IgD-negative memory B cell (primary cell): ENCODE measurements at regions not wholly inside any gene's neighbourhood (a gene's known extent, or its start where the extent isn't known, plus 50 kb on each side); places are given as distances from the start of the nearest gene placed in this dataset.
"Not testable (repeated sequence)": the region's sequence is repeated elsewhere in the genome, so short reads cannot be mapped to it uniquely, and the experiment has no call there.

Experiments
- H3K27ac Mint-ChIP-seq, 3 donors: one replicate each; pipeline ENCODE4 v1.8.0; 2020 to 2022; ENCODE audit warnings: mild to moderate bottlenecking in 3 of 3, mixed read lengths in 3 of 3, moderate library complexity in 1 of 3
- H3K27me3 Mint-ChIP-seq: one replicate; pipeline ENCODE4 v1.8.0; 2021; ENCODE audit warnings: mixed read lengths
- H3K36me3 Mint-ChIP-seq: one replicate; pipeline ENCODE4 v1.8.0; 2020; ENCODE audit warnings: mild to moderate bottlenecking, mixed read lengths
- H3K4me1 Mint-ChIP-seq, 3 donors: one replicate each; pipeline ENCODE4 v1.8.0; 2020 to 2022; ENCODE audit warnings: mixed read lengths in 3 of 3, mild to moderate bottlenecking in 1 of 3
- H3K4me3 Mint-ChIP-seq, 4 donors: one replicate each; pipeline ENCODE4 v1.8.0; 2020 to 2022; ENCODE audit warnings: mild to moderate bottlenecking in 4 of 4, mixed read lengths in 4 of 4, moderate library complexity in 3 of 4
- H3K9me3 Mint-ChIP-seq, 3 donors: one replicate each; pipeline ENCODE4 v1.8.0; 2020 to 2021; ENCODE audit warnings: mixed read lengths in 3 of 3, mild to moderate bottlenecking in 1 of 3

DNA sequence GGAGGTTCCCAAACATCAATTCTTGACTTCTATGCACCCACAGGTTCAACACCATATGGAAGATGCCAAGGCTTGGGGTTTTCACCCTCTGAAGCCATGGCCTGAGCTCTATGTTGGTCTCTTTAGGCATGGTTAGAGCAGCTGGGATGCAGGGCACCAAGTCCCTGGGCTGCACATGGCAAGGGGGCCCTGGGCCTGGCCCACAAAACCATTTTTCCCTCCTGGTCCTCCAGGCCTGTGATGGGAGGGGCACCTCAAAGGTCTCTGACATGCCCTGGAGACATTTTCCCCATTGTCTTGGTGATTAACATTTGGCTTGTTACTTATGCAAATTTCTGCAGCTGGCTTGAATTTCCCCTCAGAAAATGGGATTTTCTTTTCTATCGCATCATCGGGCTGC, 480.5 kb upstream of the IRAK1BP1 start:
- H3K27ac Mint-ChIP-seq, H3K4me1 Mint-ChIP-seq, H3K4me3 Mint-ChIP-seq, H3K27me3 Mint-ChIP-seq, H3K36me3 Mint-ChIP-seq: not testable (repeated sequence)
- H3K9me3 Mint-ChIP-seq = peaks cover 8 to 28% (median 11%) of the 10 kb centered on the region in 3 donors

DNA sequence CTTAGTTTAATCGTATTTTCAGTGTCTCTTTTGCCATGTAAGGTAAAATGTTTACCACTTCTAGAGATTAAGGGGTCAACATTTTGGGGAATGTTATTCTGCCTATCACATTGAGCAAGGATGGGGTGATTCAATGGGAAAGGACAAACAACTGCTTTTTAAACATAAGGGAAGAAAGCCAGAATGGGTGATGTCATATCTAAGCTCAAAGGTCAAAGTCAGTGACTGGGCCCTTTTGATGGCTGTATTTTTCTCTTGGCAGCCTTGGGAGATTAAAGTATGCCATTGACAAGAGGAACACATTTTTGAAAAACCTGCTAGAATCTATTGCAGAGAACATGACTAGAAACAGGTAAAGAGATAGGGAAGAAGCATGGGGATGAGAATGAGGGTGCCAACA, 477.3 kb upstream of the IRAK1BP1 start:
- Mint-ChIP-seq H3K27ac (no peak overlapping the region), H3K27me3 (no peaks in the 10 kb centered on the region), H3K9me3 (peaks cover 8 to 24% (median 9%) of the 10 kb centered on the region in 3 donors), H3K4me3 (no peak overlapping the region), H3K36me3 (no peaks in the 10 kb centered on the region), H3K4me1 (no peaks in the 10 kb centered on the region)

DNA sequence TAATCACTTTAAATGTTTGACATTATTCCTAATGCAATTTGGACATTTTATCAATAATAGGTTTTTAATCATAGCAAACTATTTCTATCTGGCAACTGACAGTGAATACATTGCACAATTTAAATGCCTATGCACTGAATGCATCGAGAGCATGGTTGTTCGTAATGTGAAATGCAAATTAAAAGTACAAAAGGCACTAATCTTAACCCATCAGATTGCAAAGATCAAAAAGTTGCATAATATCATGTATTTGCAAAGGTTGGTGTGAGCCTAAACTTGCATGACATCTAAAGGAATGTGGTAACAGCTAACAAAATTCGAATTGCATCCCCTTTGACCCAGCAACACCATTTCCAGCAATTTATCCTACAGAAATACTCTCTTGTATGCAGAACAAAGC, 469.9 kb upstream of the IRAK1BP1 start:
- Mint-ChIP-seq H3K36me3 (no peaks in the 10 kb centered on the region), H3K27me3 (no peaks in the 10 kb centered on the region), H3K9me3 (peaks cover 2 to 6% (median 3%) of the 10 kb centered on the region in 3 donors), H3K27ac (no peak overlapping the region), H3K4me1 (no peaks in the 10 kb centered on the region), H3K4me3 (no peak overlapping the region)

DNA sequence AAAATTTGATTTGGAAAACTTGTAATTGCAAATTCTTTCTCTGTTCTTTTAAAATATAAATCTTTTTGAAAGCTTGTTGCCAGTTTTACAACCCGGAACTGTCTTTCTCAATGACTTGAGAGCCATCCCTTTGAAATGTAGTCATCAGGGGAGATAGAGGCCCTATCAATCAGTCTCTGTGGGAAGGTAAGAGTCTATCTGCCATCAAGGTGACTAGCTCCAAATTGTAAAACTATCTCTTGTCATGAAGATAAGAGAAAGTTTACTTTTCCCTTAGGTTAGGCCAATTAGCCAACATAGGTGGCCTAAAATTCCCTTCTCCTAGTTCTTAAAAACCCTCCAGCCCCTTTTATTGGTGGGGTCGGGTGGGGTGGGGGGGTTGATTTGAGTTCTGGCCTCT, 469.1 kb upstream of the IRAK1BP1 start:
- peaks cover 2 to 6% (median 3%) of the 10 kb centered on the region in 3 donors for H3K9me3 Mint-ChIP-seq
- no peaks in the 10 kb centered on the region for H3K27me3 Mint-ChIP-seq
- H3K27ac Mint-ChIP-seq = no peak overlapping the region
- H3K4me1 Mint-ChIP-seq = no peaks in the 10 kb centered on the region
- H3K4me3 Mint-ChIP-seq = no peak overlapping the region
- no peaks in the 10 kb centered on the region for H3K36me3 Mint-ChIP-seq

DNA sequence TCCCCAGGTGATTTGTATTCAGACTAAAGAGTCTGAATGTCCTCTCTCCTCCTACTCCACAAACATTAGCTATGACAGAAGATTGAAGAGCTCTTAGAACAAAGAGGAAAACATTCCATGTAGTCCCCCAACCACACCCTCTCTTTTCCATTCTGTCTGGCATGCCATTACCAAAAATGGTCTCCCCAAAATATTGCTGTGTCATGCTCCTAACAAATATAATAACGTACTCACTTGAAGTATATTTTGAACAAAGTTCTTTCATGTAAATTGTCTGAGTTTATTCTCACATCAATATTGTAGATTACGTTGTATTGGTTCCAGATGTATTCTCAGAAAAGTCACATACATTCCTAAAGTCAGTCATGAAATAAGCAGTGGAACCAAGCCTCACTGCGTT, 467.3 kb upstream of the IRAK1BP1 start:
- Mint-ChIP-seq H3K4me3 (no peak overlapping the region), H3K27ac (no peak overlapping the region), H3K4me1 (no peaks in the 10 kb centered on the region), H3K27me3 (no peaks in the 10 kb centered on the region), H3K9me3 (peaks cover 2 to 11% (median 5%) of the 10 kb centered on the region in 3 donors), H3K36me3 (no peaks in the 10 kb centered on the region)

DNA sequence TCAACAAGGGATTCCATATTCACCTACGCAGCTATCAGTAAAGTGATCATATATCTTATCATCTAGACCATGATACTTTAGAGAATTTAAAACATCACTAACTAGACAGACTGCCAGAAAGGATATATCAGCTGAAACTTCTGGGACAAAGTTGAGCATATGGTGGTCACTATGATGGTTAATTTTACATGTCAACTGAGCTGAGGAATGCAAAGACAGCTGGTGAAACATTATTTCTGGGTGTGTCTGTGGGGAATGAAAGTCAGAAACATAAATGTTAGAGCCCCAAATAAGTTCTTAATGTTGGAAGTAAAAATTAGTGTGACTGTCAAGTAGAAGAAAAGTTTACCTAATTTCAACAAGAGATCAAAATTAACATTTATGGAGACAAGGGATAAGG, 440.0 kb upstream of the IRAK1BP1 start:
- peaks cover 4 to 14% (median 6%) of the 10 kb centered on the region in 3 donors for H3K9me3 Mint-ChIP-seq
- no peak overlapping the region for H3K27ac Mint-ChIP-seq
- H3K4me1 Mint-ChIP-seq = peaks cover 0 to 1% (median 0%) of the 10 kb centered on the region in 3 donors

DNA sequence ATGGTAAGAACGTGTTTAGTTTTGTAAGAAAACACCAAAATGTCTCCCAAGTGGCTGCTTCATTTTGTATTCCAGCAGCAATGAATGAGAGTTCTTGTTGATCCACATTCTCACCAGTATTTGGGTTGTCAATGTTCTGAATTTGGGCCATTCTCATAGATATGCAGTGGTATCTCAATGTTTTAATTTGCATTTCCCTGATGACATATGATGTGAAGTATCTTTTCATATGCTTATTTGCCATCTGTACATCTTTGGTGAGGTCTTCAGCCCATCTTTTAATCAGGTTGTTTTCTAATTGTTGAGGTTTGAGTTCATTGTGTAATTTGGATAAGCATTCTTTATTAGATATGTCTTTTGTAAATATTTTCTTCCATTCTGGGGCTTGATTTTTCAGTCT, 436.8 kb upstream of the IRAK1BP1 start:
- peaks cover 0 to 5% (median 2%) of the 10 kb centered on the region in 3 donors for H3K9me3 Mint-ChIP-seq
- no peaks in the 10 kb centered on the region for H3K36me3 Mint-ChIP-seq

More for the DNA sequence above, 440.0 kb upstream of the IRAK1BP1 start:
- no peak overlapping the region for H3K4me3 Mint-ChIP-seq
- no peaks in the 10 kb centered on the region for H3K36me3 Mint-ChIP-seq
- no peaks in the 10 kb centered on the region for H3K27me3 Mint-ChIP-seq

DNA sequence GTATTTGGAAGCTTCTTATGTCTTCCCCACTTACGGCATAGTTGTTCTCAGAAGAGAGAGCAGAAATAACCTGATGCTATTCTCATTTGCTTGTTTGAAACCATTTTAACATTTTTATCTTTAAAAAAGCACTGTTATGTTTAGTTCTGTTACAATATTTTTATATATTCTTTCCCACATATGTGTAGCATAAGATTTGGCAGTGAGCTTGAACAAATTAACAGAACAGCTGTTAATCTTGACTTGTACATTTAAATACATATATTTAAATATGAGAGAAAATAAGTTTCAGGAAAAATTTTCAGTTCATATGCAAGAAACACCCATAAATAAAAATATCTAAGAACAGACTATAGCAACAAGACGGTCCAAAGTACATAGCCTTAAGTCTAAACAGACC, 431.7 kb upstream of the IRAK1BP1 start:
- Mint-ChIP-seq H3K4me1 (peaks cover 0 to 1% (median 0%) of the 10 kb centered on the region in 3 donors), H3K9me3 (peaks cover 0 to 4% (median 0%) of the 10 kb centered on the region in 3 donors), H3K36me3 (no peaks in the 10 kb centered on the region), H3K27me3 (no peaks in the 10 kb centered on the region), H3K4me3 (no peak overlapping the region), H3K27ac (no peak overlapping the region)

More for the DNA sequence above, 436.8 kb upstream of the IRAK1BP1 start:
- Mint-ChIP-seq H3K27me3 (no peaks in the 10 kb centered on the region), H3K4me3 (no peak overlapping the region), H3K4me1 (peaks cover 0 to 1% (median 0%) of the 10 kb centered on the region in 3 donors), H3K27ac (no peak overlapping the region)

DNA sequence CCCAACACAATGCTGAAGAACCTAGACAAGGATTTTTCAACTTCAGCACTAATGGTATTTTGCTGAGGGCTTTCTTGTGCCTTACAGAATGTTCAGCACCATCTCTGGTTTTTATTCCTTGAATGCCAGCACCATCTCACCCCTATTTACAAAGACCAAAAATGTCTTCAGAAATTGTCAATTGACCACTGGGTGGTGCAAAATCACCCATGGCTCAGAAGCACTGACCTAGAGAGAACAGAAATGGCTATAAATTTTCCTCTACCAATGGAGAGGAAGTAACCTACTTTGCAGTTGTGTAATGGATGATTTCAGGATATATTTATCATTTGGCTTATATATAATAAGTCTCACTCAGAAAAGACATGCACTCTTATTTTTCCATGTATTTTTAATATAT, 431.0 kb upstream of the IRAK1BP1 start:
- peaks cover 0 to 4% (median 0%) of the 10 kb centered on the region in 3 donors for H3K9me3 Mint-ChIP-seq
- no peak overlapping the region for H3K27ac Mint-ChIP-seq
- no peaks in the 10 kb centered on the region for H3K27me3 Mint-ChIP-seq
- H3K36me3 Mint-ChIP-seq = no peaks in the 10 kb centered on the region
- peaks cover 0 to 1% (median 0%) of the 10 kb centered on the region in 3 donors for H3K4me1 Mint-ChIP-seq
- H3K4me3 Mint-ChIP-seq = no peak overlapping the region

DNA sequence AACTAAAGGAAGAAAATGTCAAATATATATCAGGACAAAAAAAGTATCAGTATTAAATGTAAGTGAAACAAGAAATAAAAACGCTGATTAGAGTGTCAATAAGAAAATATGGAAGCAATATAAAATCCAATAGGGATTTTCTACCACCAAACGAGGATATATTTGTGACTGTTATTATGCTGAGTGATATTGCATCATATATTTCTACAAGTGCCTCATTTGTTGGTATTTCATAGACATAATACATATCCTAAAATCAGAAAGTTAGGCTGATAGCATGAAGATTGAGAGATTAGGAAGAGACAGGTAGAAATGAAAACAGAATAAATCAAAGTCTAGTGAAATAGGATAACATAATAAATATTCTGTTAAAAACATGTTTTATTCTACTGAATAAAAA, 429.2 kb upstream of the IRAK1BP1 start:
- H3K27ac Mint-ChIP-seq = no peak overlapping the region
- H3K4me3 Mint-ChIP-seq = no peak overlapping the region
- no peaks in the 10 kb centered on the region for H3K27me3 Mint-ChIP-seq
- peaks cover 0 to 6% (median 2%) of the 10 kb centered on the region in 3 donors for H3K9me3 Mint-ChIP-seq
- no peaks in the 10 kb centered on the region for H3K4me1 Mint-ChIP-seq
- H3K36me3 Mint-ChIP-seq = no peaks in the 10 kb centered on the region

DNA sequence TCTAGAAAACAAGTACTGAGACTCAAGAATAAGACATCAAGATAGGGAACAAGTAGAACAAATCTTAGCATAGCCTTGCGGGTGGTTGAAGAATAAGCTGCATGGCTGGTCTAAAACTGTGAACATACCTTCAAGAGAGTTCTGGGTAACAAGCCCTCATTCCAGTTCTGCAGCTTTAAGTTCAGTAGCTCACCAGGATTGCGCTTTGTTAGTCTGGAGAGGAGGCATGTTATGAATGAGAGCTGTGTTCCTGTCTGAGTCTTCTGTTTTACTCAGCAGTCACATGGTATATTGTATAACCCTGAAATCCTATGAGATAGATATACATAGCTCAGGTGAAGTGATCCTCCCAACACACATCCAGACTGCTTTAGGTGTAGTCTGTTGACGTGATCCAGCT, 406.6 kb upstream of the IRAK1BP1 start:
- Mint-ChIP-seq H3K36me3 (no peaks in the 10 kb centered on the region), H3K27ac (no peak overlapping the region), H3K4me3 (no peak overlapping the region), H3K4me1 (no peaks in the 10 kb centered on the region), H3K9me3 (peaks cover 3 to 12% (median 8%) of the 10 kb centered on the region in 3 donors), H3K27me3 (no peaks in the 10 kb centered on the region)

DNA sequence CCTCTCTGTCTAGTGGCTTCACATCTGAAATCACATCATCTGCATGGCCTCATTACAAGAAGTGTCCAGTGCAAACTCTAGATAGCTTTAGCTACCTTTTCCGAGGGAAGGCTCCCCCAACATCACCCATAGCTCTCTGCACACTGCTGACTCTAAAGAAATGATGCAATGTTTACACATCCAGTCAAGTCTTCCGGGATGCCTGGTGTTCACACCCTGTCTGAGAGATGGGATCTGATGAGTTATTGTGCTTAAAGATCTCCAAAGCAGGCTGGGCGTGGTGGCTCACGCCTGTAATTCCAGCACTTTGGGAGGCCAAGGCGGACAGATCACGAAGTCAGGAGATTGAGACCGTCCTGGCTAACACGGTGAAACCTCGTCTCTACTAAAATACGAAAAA, 404.6 kb upstream of the IRAK1BP1 start:
- no peaks in the 10 kb centered on the region for H3K36me3 Mint-ChIP-seq
- peaks cover 0 to 8% (median 6%) of the 10 kb centered on the region in 3 donors for H3K9me3 Mint-ChIP-seq
- no peaks in the 10 kb centered on the region for H3K27me3 Mint-ChIP-seq
- no peak overlapping the region for H3K4me3 Mint-ChIP-seq
- no peaks in the 10 kb centered on the region for H3K4me1 Mint-ChIP-seq
- H3K27ac Mint-ChIP-seq = no peak overlapping the region

DNA sequence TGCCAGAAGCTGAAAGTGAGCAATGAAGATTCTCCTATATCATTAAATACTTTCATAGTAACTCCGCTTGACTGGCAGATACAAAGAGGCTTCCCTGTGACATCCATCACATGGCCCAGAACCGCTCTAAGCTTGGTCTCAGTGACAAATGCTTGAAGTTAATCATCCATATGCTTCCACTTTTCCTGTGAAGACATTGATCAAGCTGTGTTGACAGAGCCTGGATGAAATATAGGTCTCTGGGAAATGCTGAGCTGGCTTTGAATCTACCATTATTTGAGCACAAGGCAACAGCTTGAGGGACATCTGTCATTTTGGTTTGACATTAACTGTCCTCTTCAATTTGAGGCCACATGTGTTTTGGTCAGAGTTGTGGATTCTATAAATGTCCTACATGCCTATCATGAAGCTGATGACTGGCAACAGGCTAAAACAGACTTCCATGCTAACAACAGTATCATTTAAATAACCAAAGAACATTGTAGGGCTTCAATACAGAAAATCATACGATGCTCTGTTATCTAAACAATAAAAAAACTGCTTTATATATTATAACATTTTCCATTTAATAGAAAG, 402.2 kb upstream of the IRAK1BP1 start:
- Mint-ChIP-seq H3K36me3 (no peaks in the 10 kb centered on the region), H3K27ac (no peak overlapping the region), H3K4me1 (no peaks in the 10 kb centered on the region), H3K27me3 (no peaks in the 10 kb centered on the region), H3K4me3 (no peak overlapping the region), H3K9me3 (peaks cover 0 to 3% (median 0%) of the 10 kb centered on the region in 3 donors)

DNA sequence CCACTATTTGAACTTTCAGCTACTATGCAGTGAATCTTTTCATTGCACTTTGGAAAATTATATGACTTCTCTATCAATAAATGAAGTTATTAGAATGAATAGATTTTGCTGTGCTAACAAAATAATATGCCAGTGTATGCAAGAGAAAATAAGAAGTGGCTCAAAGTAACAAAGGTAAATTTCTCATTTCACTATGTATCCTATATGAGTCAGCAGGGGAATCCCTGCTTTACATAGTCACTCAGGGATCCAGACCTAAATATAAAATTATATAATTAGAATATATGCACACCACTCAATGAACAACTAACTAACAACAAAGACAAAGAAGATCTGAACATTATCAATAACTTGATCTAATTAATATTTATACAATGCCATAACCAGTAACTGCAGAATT, 390.8 kb upstream of the IRAK1BP1 start:
- Mint-ChIP-seq H3K27me3 (no peaks in the 10 kb centered on the region), H3K4me1 (no peaks in the 10 kb centered on the region), H3K9me3 (peaks cover 0 to 3% (median 3%) of the 10 kb centered on the region in 3 donors), H3K36me3 (no peaks in the 10 kb centered on the region), H3K4me3 (no peak overlapping the region), H3K27ac (no peak overlapping the region)

DNA sequence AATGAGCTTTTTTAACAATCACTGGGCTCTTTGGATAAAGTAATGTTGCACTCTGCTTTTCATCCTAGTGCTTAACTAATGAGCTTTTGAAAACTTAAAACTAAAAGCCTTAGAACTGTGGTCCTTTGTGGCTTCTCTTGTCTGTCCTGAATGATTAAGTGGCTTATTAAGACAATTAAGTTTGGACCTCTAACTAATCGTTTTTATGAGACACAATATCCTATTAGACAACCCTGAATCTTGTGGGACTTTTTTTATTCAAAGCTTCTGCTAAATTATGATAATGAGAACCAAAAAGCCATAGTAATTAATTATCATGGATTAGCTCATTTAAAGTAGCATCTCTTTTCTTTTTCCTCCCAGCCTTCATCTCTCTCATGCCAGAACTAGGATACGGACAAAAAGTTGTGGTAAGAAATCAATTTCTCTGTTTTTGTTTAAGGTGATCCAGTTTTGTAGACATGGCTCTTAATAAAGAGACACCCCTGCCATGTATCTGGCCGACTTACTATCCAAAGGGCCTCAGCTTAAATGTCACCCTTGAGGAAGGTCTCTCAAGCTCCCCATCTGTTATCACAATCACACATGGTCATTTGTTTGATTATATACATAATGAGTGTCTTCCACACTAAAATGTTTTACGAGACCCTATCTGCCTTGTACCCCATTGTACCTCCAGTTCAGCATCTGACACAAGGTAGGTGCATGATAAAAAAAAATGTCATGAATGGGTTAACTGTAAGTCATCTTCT, 384.4 kb upstream of the IRAK1BP1 start:
- Mint-ChIP-seq H3K36me3 (no peaks in the 10 kb centered on the region), H3K4me3 (no peak overlapping the region), H3K4me1 (no peaks in the 10 kb centered on the region), H3K27ac (no peak overlapping the region), H3K9me3 (peaks cover 0 to 2% (median 0%) of the 10 kb centered on the region in 3 donors), H3K27me3 (no peaks in the 10 kb centered on the region)
